Astrocyte (in vitro differentiated cells and primary cell): ENCODE measurements at regions not wholly inside any gene's neighbourhood (a gene's known extent, or its start where the extent isn't known, plus 50 kb on each side); places are given as distances from the start of the nearest gene placed in this dataset.

Source experiments
- DNase-seq: peaks from one replicate; pipeline ENCODE4 v3.0.0-alpha.2; 2010; ENCODE audit warnings: low read depth
- FAIRE-seq: peaks from 2 replicates; lab custom pipeline; 2011; peaks lifted over from hg19 to GRCh38; lab: Jason Lieb, UNC
- H2AFZ ChIP-seq: 2 replicates; pipeline ENCODE4 v1.6.0; 2012; ENCODE audit warnings: low read depth, low read length, inconsistent platforms
- H3K27ac ChIP-seq: 2 replicates; pipeline ENCODE4 v1.5.1; 2011; ENCODE audit warnings: low read depth, low read length, inconsistent platforms
- H3K27me3 ChIP-seq: 2 replicates; pipeline ENCODE4 v1.6.0; 2011; ENCODE audit warnings: low read length, inconsistent platforms; ENCODE audit not compliant: insufficient read depth
- H3K36me3 ChIP-seq: 2 replicates; pipeline ENCODE4 v1.5.1; 2011; ENCODE audit warnings: low read length, inconsistent platforms; ENCODE audit not compliant: insufficient read depth
- H3K4me1 ChIP-seq: 2 replicates; pipeline ENCODE4 v1.5.1; 2011; ENCODE audit warnings: low read length, inconsistent platforms; ENCODE audit not compliant: insufficient read depth
- H3K4me2 ChIP-seq: 2 replicates; pipeline ENCODE4 v1.6.0; 2012; ENCODE audit warnings: low read length, inconsistent platforms
- H3K4me3 ChIP-seq: 2 replicates; pipeline ENCODE4 v1.5.1; 2011; ENCODE audit warnings: low read depth, mild to moderate bottlenecking, low read length, inconsistent platforms; ENCODE audit not compliant: insufficient read depth
- H3K79me2 ChIP-seq: 2 replicates; pipeline ENCODE4 v1.6.0; 2012; ENCODE audit warnings: mild to moderate bottlenecking, low read length, inconsistent platforms; ENCODE audit not compliant: insufficient read depth
- H3K9ac ChIP-seq: 2 replicates; pipeline ENCODE4 v1.6.0; 2012; ENCODE audit warnings: mild to moderate bottlenecking, low read length, inconsistent platforms
- H3K9me3 ChIP-seq: 2 replicates; pipeline ENCODE4 v1.5.1; 2012; ENCODE audit warnings: low read depth, mild to moderate bottlenecking, low read length, inconsistent platforms; ENCODE audit not compliant: insufficient read depth
- H4K20me1 ChIP-seq: 2 replicates; pipeline ENCODE4 v1.6.0; 2012; ENCODE audit warnings: low read length, inconsistent platforms; ENCODE audit not compliant: insufficient read depth
- H3K27ac Mint-ChIP-seq: one replicate; pipeline ENCODE4 v1.8.0; 2021; ENCODE audit warnings: mild to moderate bottlenecking, mixed read lengths; ENCODE audit not compliant: unreplicated experiment
- H3K27me3 Mint-ChIP-seq: one replicate; pipeline ENCODE4 v1.8.0; 2021; ENCODE audit warnings: low read depth, mixed read lengths; ENCODE audit not compliant: unreplicated experiment
- H3K36me3 Mint-ChIP-seq: one replicate; pipeline ENCODE4 v1.8.0; 2021; ENCODE audit warnings: low read depth, mixed read lengths; ENCODE audit not compliant: unreplicated experiment
- H3K4me1 Mint-ChIP-seq: one replicate; pipeline ENCODE4 v1.8.0; 2021; ENCODE audit warnings: low read depth, mixed read lengths; ENCODE audit not compliant: unreplicated experiment
- H3K4me3 Mint-ChIP-seq: one replicate; pipeline ENCODE4 v1.8.0; 2021; ENCODE audit warnings: mild to moderate bottlenecking, moderate library complexity, mixed read lengths; ENCODE audit not compliant: unreplicated experiment
- H3K9me3 Mint-ChIP-seq: one replicate; pipeline ENCODE4 v1.8.0; 2021; ENCODE audit warnings: mild to moderate bottlenecking, mixed read lengths; ENCODE audit not compliant: unreplicated experiment
- CTCF ChIP-seq: IDR thresholded peaks from 2 replicates; pipeline ENCODE4 v1.5.1; 2011; ENCODE audit warnings: low read depth, mild to moderate bottlenecking, inconsistent platforms, low read length, moderate library complexity; ENCODE audit not compliant: insufficient read depth
- EZH2 ChIP-seq: IDR thresholded peaks from 2 replicates; pipeline ENCODE4 v1.6.1; 2012; ENCODE audit warnings: mild to moderate bottlenecking, low read length, inconsistent platforms; ENCODE audit not compliant: insufficient read depth

DNA sequence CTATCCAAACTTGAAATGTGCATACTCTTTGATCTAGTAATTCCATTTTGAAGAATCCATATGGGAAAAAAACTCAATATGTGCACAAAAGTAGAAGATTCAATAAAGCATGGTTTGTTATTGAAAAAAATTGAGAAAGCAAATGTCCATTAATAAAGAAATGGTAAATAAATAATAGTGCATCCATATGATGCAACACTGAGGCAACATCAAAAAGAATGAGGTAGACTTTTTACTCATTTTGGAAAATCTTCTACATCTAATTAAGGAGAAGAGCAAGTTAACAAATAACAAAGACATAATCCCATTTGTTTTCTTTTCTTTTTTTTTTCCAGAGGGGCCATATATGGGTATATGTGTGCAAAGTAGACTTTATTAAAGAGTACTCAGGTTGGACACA, 52.5 kb upstream of the FST start:
- H2AFZ ChIP-seq = no peak overlapping the region
- H3K4me1 Mint-ChIP-seq = peaks cover 38% of the 10 kb centered on the region
- H3K4me1 ChIP-seq = peaks cover 12% of the 10 kb centered on the region
- H3K27ac ChIP-seq = no peak overlapping the region
- no peaks in the 10 kb centered on the region for H3K79me2 ChIP-seq
- H3K4me2 ChIP-seq = no peak overlapping the region
- H3K9ac ChIP-seq = no peak overlapping the region
- no peaks in the 10 kb centered on the region for H3K36me3 ChIP-seq
- H3K27ac Mint-ChIP-seq = no peak overlapping the region
- H3K4me3 Mint-ChIP-seq = no peak overlapping the region
- no peaks in the 10 kb centered on the region for H3K9me3 ChIP-seq
- peaks cover 2% of the 10 kb centered on the region for H3K9me3 Mint-ChIP-seq
- H4K20me1 ChIP-seq = no peaks in the 10 kb centered on the region
- H3K36me3 Mint-ChIP-seq = peaks cover 2% of the 10 kb centered on the region
- no peak for DNase-seq
- no peaks in the 10 kb centered on the region for H3K27me3 ChIP-seq
- no peak overlapping the region for H3K4me3 ChIP-seq
- TF ChIP-seq CTCF (no peak), EZH2 (no peak)
- FAIRE-seq = no peak
- H3K27me3 Mint-ChIP-seq = no peaks in the 10 kb centered on the region

DNA sequence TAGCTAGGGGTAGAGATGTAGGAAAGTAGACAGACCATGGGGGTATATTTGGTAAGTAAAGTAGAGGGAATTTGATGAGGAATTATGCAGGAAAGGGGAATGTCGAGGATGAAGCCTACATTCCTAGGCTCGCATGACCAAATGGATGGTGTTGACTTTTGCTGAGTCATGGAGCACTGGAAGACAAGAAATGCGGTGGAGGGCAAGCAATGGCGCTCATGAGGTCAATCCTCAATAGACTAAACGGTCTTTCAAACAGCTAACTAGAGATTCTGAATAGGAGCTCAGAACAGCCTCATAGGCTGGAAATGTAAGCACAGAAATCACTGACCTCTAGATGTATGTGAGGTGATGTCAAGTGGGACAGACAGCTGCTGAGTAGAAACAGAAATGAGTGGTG, 50.7 kb upstream of the FST start:
- Histone ChIP-seq H4K20me1 (no peaks in the 10 kb centered on the region), H3K36me3 (no peaks in the 10 kb centered on the region), H3K4me1 (peaks cover 12% of the 10 kb centered on the region), H3K79me2 (no peaks in the 10 kb centered on the region), H3K4me3 (no peak overlapping the region), H3K9me3 (no peaks in the 10 kb centered on the region), H3K27ac (peak overlapping the region; percentile 54), H3K27me3 (no peaks in the 10 kb centered on the region), H3K9ac (peak overlapping the region; percentile 17), H2AFZ (peak overlapping the region; percentile 28), H3K4me2 (peak overlapping the region; percentile 29)
- peaks cover 2% of the 10 kb centered on the region for H3K9me3 Mint-ChIP-seq
- peak overlapping the region; percentile 71 for H3K27ac Mint-ChIP-seq
- H3K4me1 Mint-ChIP-seq = peaks cover 35% of the 10 kb centered on the region
- no peaks in the 10 kb centered on the region for H3K27me3 Mint-ChIP-seq
- no peak overlapping the region for H3K4me3 Mint-ChIP-seq
- TF ChIP-seq EZH2 (no peak), CTCF (no peak)
- FAIRE-seq = no peak
- no peaks in the 10 kb centered on the region for H3K36me3 Mint-ChIP-seq
- peak; percentile 65 for DNase-seq

GRCh38 chr5:53430618-53431252, 49.7 kb upstream of the FST start:
- Histone ChIP-seq H3K9ac (peak overlapping the region; percentile 17), H3K27ac (peak overlapping the region; percentile 54), H3K9me3 (no peaks in the 10 kb centered on the region), H3K4me1 (peaks cover 12% of the 10 kb centered on the region), H3K36me3 (no peaks in the 10 kb centered on the region), H4K20me1 (no peaks in the 10 kb centered on the region), H3K4me3 (no peak overlapping the region), H3K4me2 (no peak overlapping the region), H3K27me3 (no peaks in the 10 kb centered on the region), H3K79me2 (no peaks in the 10 kb centered on the region), H2AFZ (no peak overlapping the region)
- peak; percentile 36 for DNase-seq
- H3K27me3 Mint-ChIP-seq = no peaks in the 10 kb centered on the region
- H3K27ac Mint-ChIP-seq = peak overlapping the region; percentile 71
- H3K4me1 Mint-ChIP-seq = peaks cover 31% of the 10 kb centered on the region
- TF ChIP-seq EZH2 (no peak), CTCF (peak; percentile 63)
- FAIRE-seq = no peak
- H3K9me3 Mint-ChIP-seq = peaks cover 2% of the 10 kb centered on the region
- H3K36me3 Mint-ChIP-seq = no peaks in the 10 kb centered on the region
- H3K4me3 Mint-ChIP-seq = no peak overlapping the region
